Testis (tissue), 2 donors: ENCODE measurements at regions not wholly inside any gene's neighbourhood (a gene's known extent, or its start where the extent isn't known, plus 50 kb on each side); places are given as distances from the start of the nearest gene placed in this dataset.

ENCODE experiments used
- CTCF ChIP-seq, 3 experiments: fragments of 450-650 bp in 2 of 3; fragments of 200-600 bp in 1 of 3; sonication (generic) in 1 of 3; IDR thresholded peaks; one replicate each; pipeline ENCODE4 v1.5.1; 2016 to 2019; ENCODE audit warnings: antibody characterized with exemption in 3 of 3, mild to moderate bottlenecking in 2 of 3, moderate library complexity in 1 of 3
- POLR2A ChIP-seq: fragments of 450-650 bp; IDR thresholded peaks from one replicate; pipeline ENCODE4 v1.6.1; 2017; ENCODE audit warnings: antibody characterized with exemption, mild to moderate bottlenecking, moderate library complexity

- TF ChIP-seq CTCF (IDR thresholded peaks at IDR 0.05) (no peak), POLR2A (no peak)
Observed at GRCh38 chr9:85157772-85158171, 488.2 kb downstream of the NTRK2 start.
